Neural progenitor cell (in vitro differentiated cells): ENCODE measurements at regions not wholly inside any gene's neighbourhood (a gene's known extent, or its start where the extent isn't known, plus 50 kb on each side); places are given as distances from the start of the nearest gene placed in this dataset.

ENCODE experiments used
- DNase-seq: peaks from one replicate; pipeline ENCODE4 v3.0.0-alpha.2; 2016; ENCODE audit warnings: low spot score
- H2AFZ ChIP-seq: fragments of 200-600 bp; sonication (generic); replicated peaks from 2 replicates; pipeline ENCODE4 v1.6.1; 2016; ENCODE audit warnings: antibody characterized with exemption
- H3F3A ChIP-seq: fragments of 200-600 bp; sonication (generic); 2 replicates; pipeline ENCODE4 v1.6.1; 2016; ENCODE audit warnings: antibody characterized with exemption, low read depth
- H3K27ac ChIP-seq: fragments of 200-600 bp; sonication (generic); 2 replicates; pipeline ENCODE4 v1.5.1; 2016; ENCODE audit warnings: mild to moderate bottlenecking
- H3K27me3 ChIP-seq: fragments of 200-600 bp; sonication (generic); 2 replicates; pipeline ENCODE4 v1.6.1; 2016; ENCODE audit warnings: mild to moderate bottlenecking, moderate library complexity
- H3K36me3 ChIP-seq: fragments of 200-600 bp; sonication (generic); 2 replicates; pipeline ENCODE4 v1.5.1; 2016
- H3K4me1 ChIP-seq: fragments of 200-600 bp; sonication (generic); 2 replicates; pipeline ENCODE4 v1.6.1; 2016; ENCODE audit warnings: mixed run types
- H3K4me2 ChIP-seq: fragments of 200-600 bp; sonication (generic); 2 replicates; pipeline ENCODE4 v1.6.1; 2016
- H3K4me3 ChIP-seq: fragments of 200-600 bp; sonication (generic); 2 replicates; pipeline ENCODE4 v1.5.1; 2016
- H3K79me2 ChIP-seq: fragments of 200-600 bp; sonication (generic); 2 replicates; pipeline ENCODE4 v1.6.1; 2016; ENCODE audit warnings: low read depth
- H3K9ac ChIP-seq: fragments of 200-600 bp; sonication (generic); 2 replicates; pipeline ENCODE4 v1.6.1; 2016
- H3K9me3 ChIP-seq: fragments of 200-600 bp; sonication (generic); 2 replicates; pipeline ENCODE4 v1.5.1; 2016; ENCODE audit warnings: low read depth
- H4K20me1 ChIP-seq: fragments of 200-600 bp; sonication (generic); 2 replicates; pipeline ENCODE4 v1.6.1; 2016; ENCODE audit warnings: low read depth
- H3K27ac Mint-ChIP-seq: 3 replicates; pipeline ENCODE4 v1.8.0; 2021; ENCODE audit warnings: mixed read lengths
- H3K27me3 Mint-ChIP-seq: 2 replicates; pipeline ENCODE4 v1.8.0; 2022; ENCODE audit warnings: low read depth, mild to moderate bottlenecking, inconsistent platforms, moderate library complexity, mixed read lengths; ENCODE audit not compliant: insufficient read depth
- H3K36me3 Mint-ChIP-seq: 3 replicates; pipeline ENCODE4 v1.8.0; 2021; ENCODE audit warnings: mixed read lengths
- H3K4me1 Mint-ChIP-seq: 3 replicates; pipeline ENCODE4 v1.8.0; 2021; ENCODE audit warnings: mixed read lengths
- H3K4me3 Mint-ChIP-seq: 3 replicates; pipeline ENCODE4 v1.8.0; 2021; ENCODE audit warnings: mild to moderate bottlenecking, moderate library complexity, mixed read lengths
- H3K9me3 Mint-ChIP-seq: 3 replicates; pipeline ENCODE4 v1.8.0; 2020; ENCODE audit warnings: mixed read lengths
- CTCF ChIP-seq: fragments of 200-600 bp; sonication (generic); IDR thresholded peaks from 2 replicates; pipeline ENCODE4 v1.5.1; 2017; ENCODE audit warnings: antibody characterized with exemption, mild to moderate bottlenecking
- EZH2 ChIP-seq: fragments of 200-600 bp; sonication (generic); IDR thresholded peaks from 2 replicates; pipeline ENCODE4 v1.6.1; 2017; ENCODE audit warnings: antibody characterized with exemption, mild to moderate bottlenecking, moderate library complexity
- EZH2phosphoT487 ChIP-seq: fragments of 200-600 bp; sonication (generic); IDR thresholded peaks from 2 replicates; pipeline ENCODE4 v1.6.1; 2017; ENCODE audit warnings: antibody characterized with exemption

- no peaks in the 10 kb centered on the region for H3K4me1 Mint-ChIP-seq
- Histone ChIP-seq H3K36me3 (no peaks in the 10 kb centered on the region), H3K4me1 (no peaks in the 10 kb centered on the region), H4K20me1 (no peaks in the 10 kb centered on the region), H3K9me3 (no peaks in the 10 kb centered on the region), H3K79me2 (no peaks in the 10 kb centered on the region), H3K27me3 (no peaks in the 10 kb centered on the region), H3K4me2 (no peak overlapping the region), H3K9ac (no peak overlapping the region), H3K27ac (no peak overlapping the region), H2AFZ (no peak overlapping the region), H3F3A (no peaks in the 10 kb centered on the region), H3K4me3 (no peak overlapping the region)
- peaks cover 1% of the 10 kb centered on the region for H3K36me3 Mint-ChIP-seq
- no peak overlapping the region for H3K4me3 Mint-ChIP-seq
- no peak for TF ChIP-seq CTCF
- no peak for TF ChIP-seq EZH2phosphoT487
- TF ChIP-seq EZH2: no peak
- H3K27ac Mint-ChIP-seq: no peak overlapping the region
- H3K27me3 Mint-ChIP-seq: peaks cover 6% of the 10 kb centered on the region
- H3K9me3 Mint-ChIP-seq: peaks cover 10% of the 10 kb centered on the region
- DNase-seq: no peak
Measured at GRCh38 chr2:103155308-103155707, 393.5 kb downstream of the TMEM182 start.

GRCh38 chr2:103159018-103159417 is 397.2 kb downstream of the TMEM182 start:
- TF ChIP-seq CTCF (peak; percentile 43), EZH2phosphoT487 (no peak), EZH2 (no peak)
- Histone ChIP-seq H3K4me3 (no peak overlapping the region), H3F3A (no peaks in the 10 kb centered on the region), H3K9ac (no peak overlapping the region), H3K4me1 (peaks cover under 1% of the 10 kb centered on the region), H3K9me3 (no peaks in the 10 kb centered on the region), H3K27ac (no peak overlapping the region), H4K20me1 (no peaks in the 10 kb centered on the region), H3K79me2 (no peaks in the 10 kb centered on the region), H3K4me2 (no peak overlapping the region), H3K27me3 (peaks cover 12% of the 10 kb centered on the region), H3K36me3 (no peaks in the 10 kb centered on the region), H2AFZ (no peak overlapping the region)
- Mint-ChIP-seq H3K27me3 (peaks cover 6% of the 10 kb centered on the region), H3K27ac (no peak overlapping the region), H3K4me3 (no peak overlapping the region), H3K9me3 (no peaks in the 10 kb centered on the region), H3K36me3 (no peaks in the 10 kb centered on the region), H3K4me1 (peaks cover 11% of the 10 kb centered on the region)
- no peak for DNase-seq

- H3K4me1 ChIP-seq: peaks cover 27% of the 10 kb centered on the region
- peaks cover 3% of the 10 kb centered on the region for H3K27me3 Mint-ChIP-seq
- no peak overlapping the region for H3K9ac ChIP-seq
- H3K27me3 ChIP-seq: peaks cover 29% of the 10 kb centered on the region
- peak; percentile 79 for DNase-seq
- H3F3A ChIP-seq: peaks cover 17% of the 10 kb centered on the region
- no peaks in the 10 kb centered on the region for H3K36me3 Mint-ChIP-seq
- no peaks in the 10 kb centered on the region for H3K79me2 ChIP-seq
- H3K4me3 ChIP-seq: no peak overlapping the region
- no peak overlapping the region for H2AFZ ChIP-seq
- TF ChIP-seq CTCF (peak; percentile 95), EZH2phosphoT487 (no peak)
- H4K20me1 ChIP-seq: peaks cover 7% of the 10 kb centered on the region
- no peaks in the 10 kb centered on the region for H3K9me3 ChIP-seq
- no peak overlapping the region for H3K27ac ChIP-seq
- no peaks in the 10 kb centered on the region for H3K9me3 Mint-ChIP-seq
- H3K4me2 ChIP-seq: no peak overlapping the region
- H3K4me3 Mint-ChIP-seq: no peak overlapping the region
- H3K4me1 Mint-ChIP-seq: peaks cover 21% of the 10 kb centered on the region
- no peaks in the 10 kb centered on the region for H3K36me3 ChIP-seq
- H3K27ac Mint-ChIP-seq: peak overlapping the region; percentile 30
Measured at GRCh38 chr2:103161456-103162289, 399.8 kb downstream of the TMEM182 start.
